ENCODE measurements at regions not wholly inside any gene's neighbourhood (a gene's known extent, or its start where the extent isn't known, plus 50 kb on each side); places are given as distances from the start of the nearest gene placed in this dataset.
A peak's percentile ranks its signal among the peaks of the same experiment; 100 is the strongest.

DNA sequence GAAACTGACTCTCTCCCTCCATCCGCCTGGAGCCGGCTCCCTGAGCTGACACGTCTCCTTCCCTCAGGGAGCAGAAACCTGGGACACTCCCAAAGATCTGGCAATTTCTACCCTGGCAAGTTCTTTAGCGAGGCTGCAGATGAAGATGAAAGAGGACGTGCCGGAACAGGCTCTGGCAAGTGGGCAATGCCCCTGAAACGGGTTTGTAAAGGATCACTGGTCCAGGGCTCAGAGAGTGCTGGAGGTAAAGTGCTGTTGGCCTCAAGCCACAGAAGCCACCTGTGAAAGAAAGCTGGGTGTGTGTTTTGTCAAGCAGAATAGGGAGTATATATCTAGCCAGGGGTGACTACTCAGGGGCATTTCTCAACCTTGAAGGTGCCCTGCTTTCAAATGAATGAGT, 131.4 kb upstream of the ATP6AP2 start:
- DNase-seq: no peak

DNA sequence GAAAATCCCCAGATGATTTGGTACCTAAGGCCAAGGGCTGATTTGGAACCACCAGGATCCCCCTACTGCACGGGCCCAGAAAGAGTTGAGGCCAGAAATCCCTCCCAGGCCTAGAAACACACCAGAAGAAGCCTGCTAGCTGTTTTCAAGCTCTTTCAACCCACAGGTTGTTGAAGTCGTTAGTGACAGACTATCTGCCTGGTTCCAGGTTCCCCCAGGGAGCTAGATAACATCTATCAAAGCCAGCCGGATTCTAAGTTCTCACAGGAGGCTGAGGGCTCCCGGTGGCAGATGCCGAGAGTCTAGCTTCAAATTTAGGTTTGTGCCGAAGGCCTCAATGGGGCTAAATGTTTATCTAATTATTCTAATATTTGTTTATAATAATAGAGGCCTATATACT, 132.0 kb upstream of the ATP6AP2 start:
- no peak for DNase-seq

DNA sequence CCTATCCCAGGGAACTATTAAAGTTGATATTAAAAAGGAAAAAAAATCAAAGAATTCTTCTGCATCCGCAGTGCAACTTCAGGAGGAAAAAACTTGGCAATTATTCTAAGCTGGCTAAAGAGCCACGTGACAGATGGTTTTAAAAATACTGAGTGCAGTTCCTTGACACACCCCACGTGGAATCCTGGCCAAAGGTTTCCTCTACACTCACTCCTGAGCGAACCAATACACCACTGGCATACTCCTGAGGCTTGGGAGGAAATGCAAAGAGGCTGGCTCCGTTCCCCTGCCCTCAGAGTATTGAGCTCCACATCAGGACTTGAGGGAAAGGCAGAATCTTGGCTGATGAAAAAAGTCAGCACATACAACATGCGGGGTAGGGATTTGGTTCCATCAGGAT, 133.8 kb upstream of the ATP6AP2 start:
- DNase-seq: no peak

DNA sequence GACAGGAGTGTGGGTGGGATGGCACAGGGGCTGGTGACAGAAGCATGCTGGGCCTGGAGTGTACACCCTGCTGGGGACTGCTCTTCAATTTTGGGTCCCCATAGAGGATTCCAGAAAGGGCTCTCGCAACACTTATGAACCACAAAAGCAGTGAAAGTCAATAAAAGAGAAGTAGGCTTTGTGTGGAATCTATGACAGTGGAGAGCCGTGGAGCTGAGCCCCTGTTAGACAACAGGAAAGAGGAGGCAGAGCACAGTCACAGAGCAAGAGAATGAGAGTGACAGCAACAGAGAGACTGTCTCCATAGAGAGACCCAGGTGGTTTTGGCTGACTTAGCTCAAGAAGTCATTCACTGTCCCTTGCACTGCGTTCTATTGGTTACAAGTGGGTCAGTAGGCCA, 135.1 kb upstream of the ATP6AP2 start:
- no peak for DNase-seq

DNA sequence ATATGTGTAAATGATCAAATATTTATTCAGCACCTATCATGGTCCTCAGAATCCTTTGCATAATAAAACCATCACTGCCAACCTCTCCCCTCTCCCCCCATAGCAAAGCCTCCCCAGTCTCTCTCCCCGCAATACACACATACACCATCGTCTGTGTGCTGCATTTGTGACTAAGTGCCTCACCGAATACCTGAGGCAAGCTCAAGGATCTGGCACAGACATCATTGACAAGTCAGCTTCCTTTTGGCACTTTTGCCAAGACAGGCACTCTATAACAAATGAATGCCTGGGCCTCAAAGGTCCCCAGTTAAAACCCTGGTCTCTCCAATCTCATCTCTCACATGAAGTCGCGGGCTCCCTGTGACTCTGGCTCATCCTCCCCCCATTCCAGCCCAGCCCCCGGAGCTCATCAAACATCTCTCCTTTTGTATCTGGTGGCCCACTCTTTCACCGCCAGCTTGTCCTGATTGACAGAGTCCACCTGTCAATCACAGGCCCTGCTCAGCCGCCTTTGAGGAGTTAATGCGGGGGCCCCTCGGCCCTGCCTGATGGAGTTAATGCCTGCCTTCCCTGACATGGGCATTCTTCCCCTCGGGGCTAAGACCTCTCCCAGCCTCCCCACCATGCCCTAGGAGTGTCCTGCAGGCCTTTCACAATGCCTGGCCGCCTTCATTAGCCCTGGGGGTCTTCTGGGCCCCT, 135.8 kb upstream of the ATP6AP2 start:
- DNase-seq: no peak

DNA sequence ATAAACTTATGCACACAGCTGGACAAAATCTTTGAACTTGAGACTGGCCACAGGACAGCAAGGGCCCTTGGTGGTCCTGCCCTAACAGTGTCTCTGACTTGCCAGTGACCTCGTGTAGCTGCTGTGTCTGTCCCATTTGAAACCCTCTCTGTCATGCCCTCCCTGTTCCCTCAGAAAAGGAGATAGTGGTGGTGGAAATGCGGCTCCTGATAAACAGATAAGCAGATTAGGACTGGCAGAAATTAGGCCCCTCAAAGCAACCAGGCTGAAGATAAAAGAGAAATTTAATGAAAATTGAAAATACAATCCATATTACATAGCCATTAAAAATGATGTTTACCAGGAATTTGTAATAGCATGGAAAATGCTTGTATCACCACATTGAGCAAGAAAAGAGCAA, 136.6 kb upstream of the ATP6AP2 start:
- no peak for DNase-seq

DNA sequence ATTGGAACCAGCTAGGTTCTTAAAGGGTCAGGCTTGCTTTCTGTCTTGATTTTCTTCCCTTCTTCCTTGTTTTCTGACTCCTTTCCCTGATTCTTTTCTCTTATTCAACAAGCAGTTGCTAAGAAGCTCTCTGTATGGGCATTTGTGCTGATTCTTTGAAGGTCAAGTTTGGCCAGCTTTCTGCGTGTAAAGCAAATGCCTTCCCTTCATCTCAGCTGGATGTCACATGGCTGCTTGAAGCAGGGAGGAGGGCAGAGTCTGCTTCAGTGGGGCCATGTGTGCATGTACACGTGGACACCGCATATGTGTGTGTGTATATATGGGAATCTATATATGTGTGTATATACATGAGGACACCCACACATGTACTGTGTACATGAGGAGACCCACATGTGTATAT, 139.9 kb upstream of the ATP6AP2 start:
- no peak for DNase-seq

DNA sequence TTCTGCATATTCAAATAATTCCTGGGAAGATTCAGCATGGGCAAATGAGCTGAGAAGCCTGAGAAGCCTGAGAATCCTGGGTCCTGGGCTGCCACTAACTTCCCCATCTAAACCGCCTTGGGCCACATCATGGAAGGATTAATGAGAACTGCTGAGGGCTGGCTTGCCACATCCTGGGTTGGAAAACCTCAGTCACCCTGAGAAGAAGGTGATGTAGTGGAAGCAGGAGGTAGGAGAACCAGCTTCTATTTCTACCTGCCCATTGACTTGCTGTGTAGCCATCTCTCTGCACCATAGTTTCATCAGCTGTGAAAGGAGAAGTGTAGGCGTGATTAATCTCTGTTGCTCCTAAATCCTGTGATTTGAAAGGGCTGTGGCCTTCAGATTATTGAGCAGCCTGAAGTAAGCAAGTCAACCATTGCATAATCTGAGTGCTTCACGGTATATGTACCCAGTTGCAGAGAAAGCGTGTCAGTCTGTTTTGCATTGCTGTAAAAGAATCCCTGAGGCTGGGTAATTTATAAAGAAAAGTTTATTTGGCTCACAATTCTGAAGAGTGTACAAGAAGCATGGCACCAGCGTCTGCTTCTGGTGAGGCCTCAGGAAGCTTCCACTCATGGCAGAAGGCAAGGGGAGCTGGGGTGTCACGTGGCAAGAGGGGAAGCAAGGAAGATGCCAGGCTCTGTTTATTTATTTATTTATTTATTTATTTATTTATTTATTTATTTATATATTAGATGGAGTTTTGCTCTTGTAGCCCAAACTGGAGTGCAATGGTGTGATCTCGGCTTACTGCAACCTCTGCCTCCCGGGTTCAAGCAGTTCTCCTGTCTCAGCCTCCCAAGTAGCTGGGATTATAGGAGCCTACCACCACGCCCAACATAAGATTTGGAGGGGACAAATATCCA, 140.9 kb upstream of the ATP6AP2 start:
- DNase-seq: no peak

DNA sequence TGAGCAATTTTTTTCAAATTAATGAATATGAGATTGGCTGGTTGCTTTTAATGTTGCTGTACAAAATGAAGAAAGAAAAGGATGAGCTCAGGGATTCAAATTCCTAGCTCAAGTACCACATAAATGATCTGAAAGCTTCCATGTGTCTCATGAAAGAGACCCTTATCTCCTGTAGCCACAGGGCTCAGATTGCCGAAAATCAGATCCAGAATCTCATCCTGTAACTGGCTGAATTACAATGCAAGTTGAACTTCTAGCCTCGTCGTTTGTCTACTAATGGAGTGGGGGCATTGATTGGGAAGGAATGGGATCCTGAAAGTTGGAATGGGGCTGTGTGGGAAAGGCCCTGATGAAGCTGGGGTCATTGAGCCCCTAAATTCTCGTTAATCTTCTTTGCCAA, 143.4 kb upstream of the ATP6AP2 start:
- no peak for DNase-seq

DNA sequence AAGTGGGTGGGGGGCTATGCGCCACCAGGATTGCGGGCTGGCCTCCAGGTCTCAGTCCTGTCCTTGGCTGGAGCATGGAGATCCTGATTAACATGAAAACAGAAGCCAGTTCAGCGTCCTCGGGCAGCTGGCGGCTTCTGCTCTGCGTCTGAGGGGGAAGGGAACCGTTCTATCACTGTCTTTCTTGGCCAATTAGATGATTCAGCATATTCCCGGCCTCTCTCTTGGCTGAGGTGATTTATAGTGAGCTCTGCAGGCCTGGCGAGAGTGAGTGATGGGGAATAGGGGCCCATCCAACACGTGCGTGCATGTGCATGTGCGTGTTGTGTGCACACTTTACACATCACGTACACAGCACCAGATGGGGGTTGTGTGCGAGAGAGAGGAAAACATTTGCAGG, 145.8 kb upstream of the ATP6AP2 start:
- DNase-seq: peak; percentile 83

DNA sequence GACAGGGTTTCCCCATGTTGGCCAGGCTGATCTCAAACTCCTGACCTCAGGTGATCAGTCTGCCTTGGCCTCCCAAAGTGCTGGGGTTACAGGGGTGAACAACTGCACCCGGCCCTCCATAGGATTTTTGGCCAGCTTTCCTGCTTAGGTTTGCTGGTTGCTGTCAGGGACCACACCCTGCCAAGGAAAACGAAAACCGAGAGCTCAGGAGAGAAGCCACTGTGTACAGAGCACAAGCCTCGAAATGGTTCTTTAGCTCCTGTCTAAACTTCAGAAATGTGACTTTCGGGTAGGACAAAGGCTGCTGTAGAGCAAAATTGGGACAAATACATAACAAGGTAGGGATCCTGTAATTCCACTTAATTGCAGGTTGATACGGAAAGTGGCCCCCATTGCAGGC, 146.3 kb upstream of the ATP6AP2 start:
- DNase-seq: no peak

DNA sequence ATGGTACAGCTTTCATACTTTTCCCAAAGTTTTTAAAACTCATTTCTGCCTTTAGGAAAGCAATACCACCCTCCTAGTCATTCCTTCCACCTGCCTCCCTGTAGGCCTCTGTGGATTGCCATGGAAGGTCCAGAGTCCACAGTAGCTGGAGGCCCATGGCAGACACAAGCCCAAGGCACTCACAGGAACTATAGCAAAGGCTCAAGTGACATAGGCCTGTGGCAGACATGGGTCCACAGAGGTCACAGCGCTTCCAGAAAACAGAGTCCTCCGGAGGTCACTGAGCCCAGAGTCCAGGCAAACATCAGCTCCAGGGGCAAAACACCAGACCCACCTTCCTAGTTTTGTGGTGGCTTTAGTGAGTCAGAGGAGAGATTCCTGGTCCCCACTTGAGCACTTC, 147.6 kb upstream of the ATP6AP2 start:
- DNase-seq: no peak

DNA sequence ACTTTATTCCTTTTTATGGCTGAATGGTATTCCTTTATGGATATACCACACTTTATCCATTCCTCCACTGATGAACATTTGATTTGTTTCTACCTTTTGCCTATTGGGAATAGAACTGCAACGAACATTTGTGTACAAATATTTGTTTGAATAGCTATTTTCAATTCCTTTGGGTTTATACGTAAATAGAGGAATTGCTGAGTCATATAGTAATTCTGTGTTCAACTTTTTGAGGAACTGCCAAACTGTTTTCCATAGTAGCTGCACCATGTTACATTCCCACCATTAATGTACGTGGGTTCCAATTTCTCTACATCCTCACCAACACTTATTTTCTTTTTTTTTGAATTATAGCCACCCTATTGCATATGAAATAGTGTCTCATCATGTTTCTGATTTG, 156.5 kb upstream of the ATP6AP2 start:
- DNase-seq: no peak

DNA sequence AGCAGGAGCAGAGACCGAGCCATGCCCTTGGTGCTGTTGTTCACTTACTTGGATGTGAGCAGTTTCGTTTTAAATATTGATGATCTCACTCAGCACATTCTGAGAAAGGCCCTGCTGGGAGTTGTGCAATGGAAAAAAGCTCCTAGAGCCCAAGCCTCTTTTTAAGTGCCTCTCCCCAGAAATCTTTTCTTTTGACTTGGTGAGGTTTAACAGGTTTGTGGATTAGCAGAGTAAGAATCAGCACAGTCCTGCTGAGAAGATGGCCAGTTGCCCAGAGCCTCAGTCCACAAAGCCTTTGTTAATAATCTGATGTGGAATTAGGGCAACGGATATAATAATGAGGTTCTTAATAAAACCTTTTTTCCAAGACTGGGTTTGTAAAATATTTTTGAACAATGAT, 157.5 kb upstream of the ATP6AP2 start:
- peak; percentile 21 for DNase-seq

DNA sequence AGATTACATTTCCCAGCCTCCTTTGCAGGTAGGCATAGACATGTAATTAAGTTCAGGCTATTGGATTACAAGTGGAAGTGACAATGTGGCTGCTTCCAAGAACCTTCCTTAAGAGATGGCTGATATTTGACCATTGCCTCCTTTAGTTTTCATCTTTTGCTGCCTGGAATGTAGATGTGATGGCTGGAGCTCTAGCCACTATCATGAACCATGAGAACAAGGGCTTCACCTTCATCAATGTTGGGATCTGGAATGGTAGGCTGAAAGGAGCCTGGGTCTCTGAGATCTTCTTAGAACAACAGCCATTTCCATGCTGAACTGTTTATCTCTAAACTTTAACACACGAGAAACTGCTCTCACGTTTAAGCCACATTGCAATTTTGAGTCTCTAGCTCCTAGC, 158.7 kb upstream of the ATP6AP2 start:
- no peak for DNase-seq

DNA sequence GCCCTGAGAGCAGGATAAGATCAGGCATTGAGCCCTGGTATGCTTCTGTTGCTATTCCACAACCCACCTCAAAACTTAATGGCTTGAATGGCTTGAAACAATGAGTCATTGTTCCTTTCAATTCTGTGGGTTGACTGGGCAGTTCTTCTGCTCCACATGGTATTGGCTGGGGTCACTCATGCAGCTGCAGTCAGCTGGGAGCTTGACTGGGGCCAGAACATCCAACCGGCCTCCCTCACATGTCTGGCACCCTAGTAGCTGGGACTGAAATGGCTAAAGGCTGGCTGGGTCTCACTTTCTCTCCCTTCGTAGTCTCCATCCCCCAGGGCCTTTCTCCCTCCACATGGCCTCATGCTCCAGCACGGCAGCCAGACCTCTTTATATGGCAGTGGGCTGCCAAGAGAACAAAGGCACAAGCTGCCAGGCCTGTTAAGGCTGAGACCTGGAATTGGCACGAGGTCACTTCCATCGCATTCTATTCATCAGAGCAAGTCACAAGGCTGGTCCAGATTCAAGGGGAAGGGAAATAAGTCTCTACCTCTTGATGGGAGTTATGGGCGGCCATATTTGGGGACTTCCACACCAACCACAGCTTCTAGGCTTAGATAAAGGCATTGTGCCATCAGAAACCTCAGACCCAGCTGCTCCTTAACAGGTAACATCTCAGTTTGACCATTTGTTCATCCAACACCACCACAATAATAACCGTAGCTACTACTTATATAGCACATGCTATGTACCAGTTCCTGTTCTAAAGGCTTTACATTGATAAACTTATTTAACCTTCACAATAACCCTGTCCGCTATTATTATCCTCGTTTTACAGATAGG, 159.7 kb upstream of the ATP6AP2 start:
- DNase-seq: no peak

DNA sequence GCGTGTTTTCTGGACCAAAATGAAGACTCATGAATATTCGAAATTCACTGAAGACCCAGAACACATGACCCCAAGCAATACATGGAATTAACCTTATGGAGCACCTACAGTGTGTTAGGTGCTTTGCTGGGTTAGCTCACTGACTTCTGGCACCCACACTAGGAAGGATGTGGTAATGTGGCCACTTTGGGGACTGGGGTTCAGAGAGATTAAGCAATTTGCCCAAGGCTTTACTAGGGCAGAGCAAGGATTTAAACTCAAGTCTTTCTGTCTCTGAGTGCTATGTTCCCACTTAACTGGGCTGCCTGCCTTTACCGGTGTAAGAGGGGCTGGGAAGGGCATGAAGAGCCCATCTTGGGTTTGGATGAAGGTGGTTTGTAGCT, 162.0 kb upstream of the ATP6AP2 start:
- no peak for DNase-seq

DNA sequence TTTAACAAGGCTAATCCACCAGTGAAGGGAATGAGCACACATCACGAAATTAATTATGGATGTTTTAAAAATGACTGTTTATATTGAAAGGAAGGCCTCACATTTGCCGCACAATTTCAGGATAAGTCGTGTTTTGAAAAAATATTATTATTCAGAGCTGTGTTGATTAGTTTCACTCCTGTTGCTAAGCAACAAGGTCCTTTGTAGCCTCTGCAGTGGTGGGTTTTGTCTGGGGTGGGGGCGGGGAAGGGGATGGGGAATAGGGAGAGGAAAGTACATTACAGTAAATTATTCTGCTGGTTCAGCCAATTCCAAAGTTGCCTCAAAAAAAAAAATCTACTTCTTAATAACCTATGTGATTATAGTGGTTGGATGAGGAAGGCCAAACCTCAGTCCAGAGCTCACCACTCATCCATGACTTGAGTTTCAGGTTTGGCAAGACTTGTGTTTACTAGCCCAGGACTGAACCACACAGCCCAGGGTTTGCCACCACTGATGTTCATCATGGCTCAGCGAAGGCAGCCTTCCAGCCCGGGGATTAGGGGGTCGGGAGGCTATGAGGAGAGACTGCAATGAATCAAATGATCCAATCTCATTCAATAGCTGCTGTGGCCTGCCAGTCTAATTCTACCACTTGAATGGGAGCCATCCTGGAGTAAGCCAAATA, 162.5 kb upstream of the ATP6AP2 start:
- DNase-seq: no peak

DNA sequence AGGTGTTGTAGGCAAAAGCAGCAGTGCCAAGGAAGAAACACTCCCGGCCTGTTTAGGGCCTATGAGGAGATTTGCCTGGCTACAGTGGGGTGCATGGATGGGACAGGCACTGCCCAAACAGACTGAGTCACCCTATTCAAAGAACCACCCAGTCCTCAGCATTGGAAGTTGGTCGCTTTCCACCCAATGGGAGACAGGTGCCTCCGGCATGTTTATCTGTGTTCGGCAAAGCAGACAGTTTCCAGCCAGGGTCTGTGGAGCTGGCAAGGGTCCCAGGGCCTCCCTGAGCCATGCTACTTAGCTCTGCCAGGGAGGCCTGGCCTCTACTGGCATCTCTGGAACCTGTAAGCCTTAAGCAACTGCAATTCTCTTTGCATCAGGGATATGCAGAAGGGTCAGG, 165.1 kb upstream of the ATP6AP2 start:
- DNase-seq: no peak

DNA sequence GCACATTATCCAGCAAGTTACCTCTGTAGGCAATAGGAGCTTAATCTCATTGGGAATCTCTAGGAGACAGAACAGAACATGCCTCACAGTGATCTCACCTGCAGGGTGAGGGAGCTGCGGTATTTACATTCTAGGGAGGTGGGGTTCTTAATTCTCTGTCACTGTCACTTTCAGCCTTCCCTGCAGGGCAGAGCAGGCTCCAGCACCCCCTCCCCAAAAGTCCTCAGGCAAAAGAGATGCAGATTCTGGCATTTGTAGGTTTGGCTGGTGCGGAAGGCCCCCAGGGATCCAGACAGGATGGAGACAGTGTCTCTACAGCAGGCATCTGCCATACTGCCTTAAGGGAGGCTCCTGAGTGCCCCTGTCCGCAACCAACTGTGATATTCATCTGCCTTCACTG, 166.4 kb upstream of the ATP6AP2 start:
- no peak for DNase-seq

DNA sequence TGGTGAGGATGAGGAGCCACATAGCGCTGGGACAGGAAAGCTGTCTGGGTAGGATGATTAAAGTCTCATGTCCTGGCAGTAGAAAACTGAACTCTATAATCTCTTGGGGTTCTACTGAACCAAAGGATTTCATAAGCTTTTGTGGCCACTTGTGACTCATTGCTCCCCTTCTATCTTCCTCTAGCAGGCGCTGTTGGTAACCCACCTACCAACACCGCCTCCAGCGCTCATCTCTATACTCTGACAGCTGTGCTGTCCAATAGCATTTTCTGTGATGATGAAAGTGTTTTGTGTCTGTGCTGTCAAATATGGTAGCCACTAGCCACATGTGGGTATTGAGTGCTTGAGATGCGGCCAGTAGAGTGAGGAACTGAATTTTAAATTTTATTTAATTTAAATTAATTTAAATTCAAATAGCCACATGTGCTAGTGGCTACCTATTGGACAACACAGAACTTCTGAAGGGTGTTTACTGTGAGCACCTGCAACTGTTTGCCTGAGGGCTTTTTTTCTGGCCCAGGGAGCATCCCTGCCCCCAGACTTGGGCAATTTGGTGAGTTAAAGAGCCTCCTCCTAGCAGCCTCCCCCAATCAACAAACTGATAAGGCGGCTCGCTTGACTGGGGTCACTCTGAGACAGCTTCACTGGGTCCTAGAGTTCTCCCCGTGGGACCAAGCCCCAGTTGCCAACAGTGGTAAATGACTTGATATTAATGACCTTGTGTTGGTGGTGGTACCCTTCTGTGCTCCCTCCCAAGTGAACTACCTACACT, 169.2 kb upstream of the ATP6AP2 start:
- no peak for DNase-seq

DNA sequence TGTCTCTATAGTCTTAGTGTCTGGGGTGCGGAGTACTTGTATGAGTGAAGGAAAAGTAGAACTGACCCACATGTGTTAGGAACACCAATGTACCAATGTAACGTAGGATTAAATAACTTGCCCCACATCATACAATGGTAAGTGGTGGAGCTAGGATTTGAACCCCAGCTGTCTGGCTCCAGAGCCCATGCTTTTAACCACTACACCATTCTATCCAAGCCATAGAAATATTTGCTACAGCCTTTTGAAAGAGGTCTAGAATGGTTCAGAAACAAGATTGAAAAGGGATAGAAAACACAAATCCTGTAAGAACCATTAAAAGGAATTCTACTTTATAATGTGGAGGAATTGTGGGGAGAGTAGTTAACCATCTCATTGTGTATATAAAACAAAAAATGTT, 169.9 kb upstream of the ATP6AP2 start:
- DNase-seq: no peak
